Activated T-helper 1 cell treated with anti-CD3 and anti-CD28 coated beads, Interleukin-12 subunit alpha, Interleukin-12 subunit beta, Interleukin-2, Interleukin-4 antibody, amounts not matched to agents 30 ng/mL and 10 ng/mL and 1 ng/mL, durations not matched to agents 14 hours and 24 hours and 36 hours (primary cell): ENCODE measurements at regions not wholly inside any gene's neighbourhood (a gene's known extent, or its start where the extent isn't known, plus 50 kb on each side); places are given as distances from the start of the nearest gene placed in this dataset.
"Not testable (repeated sequence)": the region's sequence is repeated elsewhere in the genome, so short reads cannot be mapped to it uniquely, and the experiment has no call there.

Source experiments
- DNase-seq: peaks from one replicate; pipeline ENCODE4 v3.0.0; 2021; ENCODE audit warnings: low spot score
- H3K27ac Mint-ChIP-seq: one replicate; pipeline ENCODE4 v1.8.0; 2021; ENCODE audit warnings: mild to moderate bottlenecking, mixed read lengths
- H3K27me3 Mint-ChIP-seq: one replicate; pipeline ENCODE4 v1.8.0; 2022; ENCODE audit warnings: mild to moderate bottlenecking, moderate library complexity, mixed read lengths; ENCODE audit not compliant: insufficient read depth
- H3K36me3 Mint-ChIP-seq: one replicate; pipeline ENCODE4 v1.8.0; 2021; ENCODE audit warnings: low read depth, mixed read lengths
- H3K4me1 Mint-ChIP-seq: one replicate; pipeline ENCODE4 v1.8.0; 2021; ENCODE audit warnings: low read depth, mixed read lengths
- H3K4me3 Mint-ChIP-seq: one replicate; pipeline ENCODE4 v1.8.0; 2021; ENCODE audit warnings: mild to moderate bottlenecking, moderate library complexity, mixed read lengths
- H3K9me3 Mint-ChIP-seq: one replicate; pipeline ENCODE4 v1.8.0; 2021; ENCODE audit warnings: mixed read lengths
- intact Hi-C: fragments of 100-400 bp; cut with micrococcal nuclease; formaldehyde crosslinking; loops from one replicate; pipeline ENCODE4 v1.15.1; 2024

DNA sequence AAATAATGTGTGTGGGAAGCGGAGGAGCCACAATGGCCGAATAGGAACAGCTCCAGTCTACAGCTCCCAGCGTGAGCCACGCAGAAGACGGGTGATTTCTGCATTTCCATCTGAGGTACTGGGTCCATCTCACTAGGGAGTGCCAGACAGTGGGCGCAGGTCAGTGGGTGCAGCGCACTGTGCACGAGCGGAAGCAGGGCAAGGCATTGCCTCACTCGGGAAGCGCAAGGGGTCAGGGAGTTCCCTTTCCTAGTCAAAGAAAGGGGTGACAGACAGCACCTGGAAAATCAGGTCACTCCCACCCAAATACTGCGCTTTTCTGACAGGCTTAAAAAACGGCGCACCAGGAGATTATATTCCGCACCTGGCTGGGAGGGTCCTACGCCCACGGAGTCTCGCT is 762.6 kb downstream of the CENPC start:
- DNase-seq, H3K4me1 Mint-ChIP-seq, H3K9me3 Mint-ChIP-seq, H3K27ac Mint-ChIP-seq, H3K4me3 Mint-ChIP-seq, H3K27me3 Mint-ChIP-seq, intact Hi-C loops, H3K36me3 Mint-ChIP-seq: not testable (repeated sequence)

DNA sequence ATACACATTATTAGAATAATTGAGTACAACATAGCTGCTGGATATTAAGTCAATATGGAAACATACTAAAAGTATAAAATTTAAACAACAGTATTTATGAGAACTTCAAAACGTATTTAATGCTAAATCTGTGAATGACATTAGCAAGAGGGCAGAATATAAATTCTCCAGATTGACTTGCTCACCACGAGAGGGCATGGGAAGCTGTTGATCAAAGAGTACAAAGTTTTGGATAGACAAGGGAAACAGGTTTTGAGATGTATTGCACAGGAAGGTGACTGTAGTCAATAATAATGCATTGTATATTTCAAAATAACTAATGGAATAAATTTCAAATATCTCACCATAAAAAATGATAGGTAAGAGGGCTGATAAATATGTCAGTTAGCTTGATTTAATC is 768.2 kb downstream of the CENPC start:
- Mint-ChIP-seq H3K4me1 (no peaks in the 10 kb centered on the region), H3K36me3 (no peaks in the 10 kb centered on the region), H3K27me3 (no peaks in the 10 kb centered on the region), H3K27ac (no peak overlapping the region), H3K9me3 (no peaks in the 10 kb centered on the region), H3K4me3 (no peak overlapping the region)
- intact Hi-C loops = no loop called here
- no peak for DNase-seq

DNA sequence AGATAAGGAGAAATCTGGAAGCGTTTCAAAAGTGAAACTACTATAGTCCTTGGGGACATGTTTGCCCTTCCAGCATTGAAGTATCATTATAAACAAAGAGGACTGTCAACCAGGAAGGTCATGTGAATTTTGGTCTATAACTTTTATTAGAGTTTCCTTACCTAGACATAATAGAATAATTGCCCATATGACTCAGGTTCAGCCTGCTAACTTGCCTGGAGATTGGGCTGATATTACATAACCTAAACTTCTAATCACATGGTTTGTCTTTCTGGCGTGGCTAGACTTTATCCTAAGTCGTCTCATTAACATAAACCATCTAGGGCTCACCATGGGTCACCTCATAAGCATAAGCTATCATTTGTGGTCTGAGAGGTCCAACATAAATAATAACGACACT is 775.9 kb downstream of the CENPC start:
- no peak overlapping the region for H3K27ac Mint-ChIP-seq
- DNase-seq = no peak
- no peaks in the 10 kb centered on the region for H3K27me3 Mint-ChIP-seq
- no peaks in the 10 kb centered on the region for H3K9me3 Mint-ChIP-seq
- intact Hi-C loops = no loop called here
- no peaks in the 10 kb centered on the region for H3K4me1 Mint-ChIP-seq
- H3K36me3 Mint-ChIP-seq = no peaks in the 10 kb centered on the region
- no peak overlapping the region for H3K4me3 Mint-ChIP-seq

DNA sequence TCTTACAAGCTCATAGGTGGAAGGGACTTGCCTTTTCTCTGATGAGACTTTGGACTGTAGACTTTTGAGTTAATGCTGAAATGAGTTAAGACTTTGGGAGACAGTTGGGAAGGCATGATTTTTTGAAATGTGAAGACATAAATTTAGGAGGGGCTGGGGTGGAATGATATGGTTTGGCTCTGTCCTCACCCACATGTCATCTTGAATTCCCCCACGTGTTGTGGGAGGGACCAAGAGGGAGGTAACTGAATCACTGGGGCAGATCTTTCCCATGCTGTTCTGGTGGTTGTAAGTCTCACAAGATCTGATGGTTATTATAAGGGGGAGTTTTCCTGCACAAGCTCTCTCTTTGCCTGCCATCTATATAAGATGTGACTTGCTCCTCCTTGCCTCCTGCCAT is 777.9 kb downstream of the CENPC start:
- Mint-ChIP-seq H3K36me3 (no peaks in the 10 kb centered on the region), H3K4me1 (no peaks in the 10 kb centered on the region), H3K4me3 (no peak overlapping the region), H3K9me3 (no peaks in the 10 kb centered on the region), H3K27me3 (no peaks in the 10 kb centered on the region), H3K27ac (no peak overlapping the region)
- DNase-seq = no peak
- intact Hi-C loops = no loop called here

DNA sequence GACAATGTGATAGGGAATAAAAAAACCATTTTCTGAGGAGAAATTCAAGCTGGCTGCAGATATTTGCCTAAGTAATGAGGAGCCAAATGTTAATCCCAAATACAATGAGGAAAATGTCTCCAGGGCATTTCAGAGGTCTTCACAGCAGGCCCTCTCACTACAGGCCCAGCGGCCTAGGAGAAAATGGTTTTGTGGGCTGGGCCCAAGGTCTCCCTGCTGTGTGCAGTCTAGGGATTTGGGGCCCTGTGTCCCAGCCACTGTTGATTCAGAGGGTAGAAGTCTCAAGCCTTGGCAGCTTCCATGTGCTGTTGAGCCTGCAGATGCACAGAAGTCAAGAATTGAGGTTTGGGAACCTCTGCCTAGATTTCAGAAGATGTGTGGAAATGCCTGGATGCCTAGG is 778.7 kb downstream of the CENPC start:
- no peak for DNase-seq
- no peaks in the 10 kb centered on the region for H3K36me3 Mint-ChIP-seq
- no peaks in the 10 kb centered on the region for H3K4me1 Mint-ChIP-seq
- H3K9me3 Mint-ChIP-seq = no peaks in the 10 kb centered on the region
- H3K4me3 Mint-ChIP-seq = no peak overlapping the region
- H3K27ac Mint-ChIP-seq = no peak overlapping the region
- intact Hi-C loops = no loop called here
- no peaks in the 10 kb centered on the region for H3K27me3 Mint-ChIP-seq

DNA sequence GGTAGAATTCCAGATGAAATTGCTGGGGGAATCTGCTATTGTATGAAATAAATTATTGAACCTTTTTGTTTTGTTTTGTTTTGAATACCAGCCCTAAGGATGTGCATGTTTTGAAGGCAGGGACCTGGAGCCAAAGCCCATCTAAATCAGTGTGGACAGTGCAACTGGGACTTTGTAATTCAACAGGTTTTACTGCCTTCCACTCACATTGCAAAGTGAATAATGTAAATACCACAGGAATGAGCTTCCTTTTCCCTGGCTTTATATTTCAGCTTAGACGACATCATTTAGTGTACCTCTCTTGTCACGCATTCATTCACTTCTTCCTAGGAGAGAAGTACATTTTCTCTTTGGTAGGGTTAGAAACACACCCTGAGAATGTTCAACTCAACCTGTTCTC is 795.0 kb downstream of the CENPC start:
- H3K4me3 Mint-ChIP-seq = no peak overlapping the region
- intact Hi-C loops = no loop called here
- no peak overlapping the region for H3K27ac Mint-ChIP-seq
- no peaks in the 10 kb centered on the region for H3K4me1 Mint-ChIP-seq
- H3K36me3 Mint-ChIP-seq = no peaks in the 10 kb centered on the region
- no peaks in the 10 kb centered on the region for H3K9me3 Mint-ChIP-seq
- no peak for DNase-seq
- H3K27me3 Mint-ChIP-seq = no peaks in the 10 kb centered on the region

DNA sequence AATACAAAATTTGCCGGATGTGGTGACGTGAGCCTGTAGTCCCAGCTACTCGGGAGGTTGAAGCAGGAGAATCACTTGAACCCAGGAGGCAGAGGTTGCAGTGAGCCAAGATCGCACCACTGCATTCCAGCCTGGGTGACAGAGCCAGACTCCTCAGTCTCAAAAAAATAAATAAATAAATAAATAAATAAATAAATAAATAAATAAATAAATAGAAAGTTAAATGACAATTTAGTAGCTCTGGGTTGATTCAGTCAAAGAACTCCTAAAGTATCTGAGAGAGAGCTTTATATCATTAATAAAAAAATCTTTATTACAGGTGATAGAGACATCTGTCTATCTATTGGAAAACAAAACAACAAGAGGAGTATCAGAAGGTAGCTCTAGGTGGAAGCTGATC is 798.4 kb downstream of the CENPC start:
- H3K4me3 Mint-ChIP-seq, DNase-seq, H3K27me3 Mint-ChIP-seq, H3K9me3 Mint-ChIP-seq, H3K27ac Mint-ChIP-seq, intact Hi-C loops, H3K4me1 Mint-ChIP-seq, H3K36me3 Mint-ChIP-seq: not testable (repeated sequence)

DNA sequence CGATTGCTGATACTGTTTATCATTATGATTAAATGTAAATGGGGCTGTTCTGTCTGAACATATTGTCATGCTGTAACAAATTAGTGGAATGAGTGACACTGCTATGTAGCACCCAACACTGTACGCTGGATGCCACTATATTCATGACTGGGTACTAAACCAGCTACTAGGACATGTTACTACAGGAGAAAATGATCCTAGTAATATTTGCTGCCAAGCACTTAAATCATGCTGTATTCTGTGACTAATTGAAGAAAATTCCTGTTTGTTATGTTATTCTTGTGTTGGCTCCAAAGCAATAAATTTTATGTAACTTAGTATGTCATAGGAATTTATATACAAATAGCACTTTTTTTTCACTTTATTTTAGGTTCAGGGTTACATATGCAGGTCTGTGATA is 804.2 kb downstream of the CENPC start:
- no peaks in the 10 kb centered on the region for H3K9me3 Mint-ChIP-seq
- no peak overlapping the region for H3K4me3 Mint-ChIP-seq
- H3K27ac Mint-ChIP-seq = no peak overlapping the region
- H3K4me1 Mint-ChIP-seq = no peaks in the 10 kb centered on the region
- intact Hi-C loops = no loop called here
- DNase-seq = no peak
- no peaks in the 10 kb centered on the region for H3K36me3 Mint-ChIP-seq
- H3K27me3 Mint-ChIP-seq = no peaks in the 10 kb centered on the region

DNA sequence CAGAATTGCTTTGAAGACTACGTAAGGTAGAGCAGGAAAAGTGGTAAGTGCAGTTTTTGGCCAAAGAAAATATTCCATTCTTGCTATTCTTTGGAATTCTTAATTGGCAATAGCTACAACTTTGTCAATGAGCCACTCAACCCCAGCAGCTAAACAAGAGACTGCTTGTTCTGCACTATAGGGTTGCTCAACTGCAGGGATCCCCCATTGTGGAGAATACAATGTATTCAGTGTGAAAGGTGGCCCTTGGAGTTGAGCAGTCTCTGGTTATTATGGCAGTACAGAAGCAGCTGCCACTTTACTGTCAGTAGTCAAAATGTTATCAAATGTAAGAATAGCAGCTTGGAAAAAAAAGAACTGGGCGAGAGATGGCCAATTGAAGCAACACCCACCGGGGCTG is 808.7 kb downstream of the CENPC start:
- no peaks in the 10 kb centered on the region for H3K36me3 Mint-ChIP-seq
- no peak overlapping the region for H3K27ac Mint-ChIP-seq
- H3K4me1 Mint-ChIP-seq = no peaks in the 10 kb centered on the region
- no peaks in the 10 kb centered on the region for H3K27me3 Mint-ChIP-seq
- intact Hi-C loops = no loop called here
- DNase-seq = no peak
- H3K4me3 Mint-ChIP-seq = no peak overlapping the region
- no peaks in the 10 kb centered on the region for H3K9me3 Mint-ChIP-seq

DNA sequence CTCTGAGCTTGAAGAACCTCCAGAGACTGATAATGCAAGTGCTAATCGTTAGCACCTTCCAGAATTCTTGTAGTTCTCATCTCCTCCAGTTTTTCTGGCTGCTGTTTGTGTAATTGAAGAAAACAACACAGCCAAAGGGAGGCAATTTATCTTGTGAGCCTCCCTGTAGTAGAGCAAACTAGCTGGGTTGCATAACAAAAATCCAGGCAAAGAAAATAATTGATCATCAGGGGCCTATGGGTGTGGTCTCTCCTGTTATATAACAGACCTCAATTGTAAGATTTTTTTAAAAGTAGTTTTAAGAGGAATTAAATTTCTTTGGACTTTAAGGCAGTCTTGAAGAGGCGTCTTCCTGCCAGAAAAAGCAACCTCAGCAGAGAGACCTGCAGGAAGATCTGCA is 817.0 kb downstream of the CENPC start:
- H3K4me3 Mint-ChIP-seq = no peak overlapping the region
- no peaks in the 10 kb centered on the region for H3K36me3 Mint-ChIP-seq
- no peak for DNase-seq
- H3K9me3 Mint-ChIP-seq = no peaks in the 10 kb centered on the region
- intact Hi-C loops = no loop called here
- no peaks in the 10 kb centered on the region for H3K4me1 Mint-ChIP-seq
- no peaks in the 10 kb centered on the region for H3K27me3 Mint-ChIP-seq
- no peak overlapping the region for H3K27ac Mint-ChIP-seq

DNA sequence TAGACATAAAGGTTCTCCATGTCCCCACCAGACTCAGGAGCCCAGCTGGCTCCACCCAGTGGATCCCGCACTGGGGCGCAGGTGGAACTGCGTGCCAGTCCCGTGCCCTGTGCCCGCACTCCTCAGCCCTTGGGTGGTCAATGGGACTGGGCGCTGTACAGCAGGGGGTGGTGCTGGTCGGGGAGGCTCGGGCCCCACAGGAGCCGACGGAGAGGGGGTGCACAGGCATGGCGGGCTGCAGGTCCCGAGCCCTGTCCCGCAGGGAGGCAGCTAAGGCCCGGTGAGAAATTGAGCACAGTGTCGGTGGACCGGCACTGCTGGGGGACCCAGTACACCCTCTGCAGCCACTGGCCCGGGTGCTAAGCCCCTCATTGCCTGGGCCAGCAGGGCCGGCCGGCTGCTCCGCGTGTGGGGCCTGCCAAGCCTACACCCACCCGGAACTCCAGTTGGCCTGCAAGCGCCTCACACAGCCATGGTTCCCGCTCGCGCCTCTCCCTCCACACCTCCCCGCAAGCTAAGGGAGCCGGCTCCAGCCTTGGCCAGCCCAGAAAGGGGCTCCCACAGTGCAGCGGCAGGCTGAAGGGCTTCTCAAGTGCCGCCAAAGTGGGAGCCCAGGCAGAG is 832.9 kb downstream of the CENPC start:
- H3K27ac Mint-ChIP-seq, H3K4me1 Mint-ChIP-seq, intact Hi-C loops, H3K27me3 Mint-ChIP-seq, H3K36me3 Mint-ChIP-seq, H3K9me3 Mint-ChIP-seq, H3K4me3 Mint-ChIP-seq, DNase-seq: not testable (repeated sequence)

DNA sequence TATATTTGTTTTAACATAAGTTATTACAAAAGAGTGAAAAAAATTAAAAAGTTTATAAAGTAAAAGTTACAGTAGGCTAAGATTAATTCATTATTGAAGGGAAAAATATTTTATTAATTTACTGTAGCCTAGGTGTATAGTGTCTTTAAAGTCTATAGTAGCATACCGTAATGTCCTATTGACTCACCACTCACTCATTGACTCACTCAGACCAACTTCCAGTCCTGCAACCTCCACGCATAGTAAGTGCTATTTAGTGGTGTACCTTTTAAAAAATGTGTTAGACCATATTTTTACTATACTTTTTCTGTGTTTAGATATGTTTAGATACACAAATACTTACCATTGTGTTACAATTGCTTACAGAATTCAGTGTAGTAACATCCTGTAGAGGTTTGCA is 841.1 kb downstream of the CENPC start:
- no peak for DNase-seq
- intact Hi-C loops = no loop called here
- no peak overlapping the region for H3K4me3 Mint-ChIP-seq
- H3K36me3 Mint-ChIP-seq = no peaks in the 10 kb centered on the region
- no peaks in the 10 kb centered on the region for H3K9me3 Mint-ChIP-seq
- H3K27ac Mint-ChIP-seq = no peak overlapping the region
- H3K4me1 Mint-ChIP-seq = no peaks in the 10 kb centered on the region
- no peaks in the 10 kb centered on the region for H3K27me3 Mint-ChIP-seq

DNA sequence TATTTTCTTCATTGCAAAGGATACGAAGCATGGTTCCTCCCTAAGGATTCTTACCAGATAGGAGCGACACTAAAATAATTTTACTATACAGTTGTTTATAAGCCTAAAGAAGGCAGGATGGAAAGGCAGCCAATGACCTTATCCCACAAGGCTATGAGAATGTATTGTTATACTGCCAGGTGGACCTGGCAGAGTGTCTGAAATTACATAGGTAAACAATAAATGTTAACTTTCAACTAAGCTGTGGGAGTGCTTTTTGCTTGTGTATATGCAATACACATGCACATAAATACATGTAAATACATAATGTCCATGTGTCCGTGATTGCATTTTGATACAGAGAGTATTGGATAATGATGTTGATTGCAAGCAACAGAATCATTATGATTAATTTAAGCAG is 850.6 kb downstream of the CENPC start:
- Mint-ChIP-seq H3K4me3 (no peak overlapping the region), H3K36me3 (no peaks in the 10 kb centered on the region), H3K27ac (no peak overlapping the region), H3K9me3 (no peaks in the 10 kb centered on the region), H3K4me1 (no peaks in the 10 kb centered on the region), H3K27me3 (no peaks in the 10 kb centered on the region)
- intact Hi-C loops = no loop called here
- no peak for DNase-seq

DNA sequence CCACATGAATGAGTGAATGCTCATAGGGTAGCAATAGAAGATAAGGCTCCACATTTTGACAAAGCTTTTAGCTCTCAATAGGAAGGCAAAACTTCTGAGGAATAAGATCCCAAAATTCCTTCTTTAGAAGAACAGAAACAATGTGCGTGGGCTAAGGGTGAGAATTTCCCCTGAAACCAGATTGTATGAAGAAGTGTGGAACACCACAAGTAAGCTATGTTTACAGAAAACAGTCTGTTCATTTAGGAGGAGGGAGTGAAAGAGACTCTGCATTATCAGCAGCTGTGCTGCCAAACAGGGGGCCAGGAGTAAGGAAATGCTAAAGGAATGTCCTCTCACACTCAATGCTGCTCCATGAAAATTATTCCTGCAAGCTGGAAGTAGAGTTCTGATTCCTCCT is 851.6 kb downstream of the CENPC start:
- H3K27ac Mint-ChIP-seq = no peak overlapping the region
- H3K9me3 Mint-ChIP-seq = no peaks in the 10 kb centered on the region
- no peak for DNase-seq
- H3K27me3 Mint-ChIP-seq = no peaks in the 10 kb centered on the region
- intact Hi-C loops = no loop called here
- H3K36me3 Mint-ChIP-seq = no peaks in the 10 kb centered on the region
- H3K4me1 Mint-ChIP-seq = no peaks in the 10 kb centered on the region
- no peak overlapping the region for H3K4me3 Mint-ChIP-seq
